Cardiac muscle cell (in vitro differentiated cells and primary cell): ENCODE measurements at regions not wholly inside any gene's neighbourhood (a gene's known extent, or its start where the extent isn't known, plus 50 kb on each side); places are given as distances from the start of the nearest gene placed in this dataset.

ENCODE experiments used
- DNase-seq, 2 donors: peaks; one replicate each; pipeline versions ENCODE4 v3.0.0 to v3.0.0-alpha.2; 2010 to 2017; ENCODE audit warnings: low read depth in 1 of 2, low spot score in 1 of 2
- H3K27ac ChIP-seq: fragments of 200-600 bp; sonication (generic); 2 replicates; pipeline ENCODE4 v1.5.1; 2016
- H3K27me3 ChIP-seq: fragments of 200-600 bp; sonication (generic); 2 replicates; pipeline ENCODE4 v1.6.0; 2016; ENCODE audit warnings: control low read depth
- H3K36me3 ChIP-seq: fragments of 200-600 bp; sonication (generic); 2 replicates; pipeline ENCODE4 v1.5.1; 2016; ENCODE audit warnings: control low read depth
- H3K4me1 ChIP-seq: fragments of 200-600 bp; sonication (generic); 2 replicates; pipeline ENCODE4 v1.8.1; 2017; ENCODE audit warnings: low read depth, mild to moderate bottlenecking, mixed run types
- H3K4me3 ChIP-seq: fragments of 200-600 bp; sonication (generic); 2 replicates; pipeline ENCODE4 v1.5.1; 2016; ENCODE audit warnings: mild to moderate bottlenecking
- H3K9me3 ChIP-seq: fragments of 200-600 bp; sonication (generic); 2 replicates; pipeline ENCODE4 v1.5.1; 2017; ENCODE audit warnings: low read depth, mild to moderate bottlenecking, control low read depth
- CTCF ChIP-seq: IDR thresholded peaks from 2 replicates; pipeline ENCODE4 v1.5.1; 2012; ENCODE audit warnings: low read depth, mild to moderate bottlenecking, low read length

- DNase-seq = no peak
- no peaks in the 10 kb centered on the region for H3K4me1 ChIP-seq
- H3K27ac ChIP-seq = no peak overlapping the region
- TF ChIP-seq CTCF = no peak
- no peaks in the 10 kb centered on the region for H3K27me3 ChIP-seq
- no peaks in the 10 kb centered on the region for H3K36me3 ChIP-seq
- no peaks in the 10 kb centered on the region for H3K9me3 ChIP-seq
- H3K4me3 ChIP-seq = no peak overlapping the region
These were observed 94.3 kb upstream of the ZFHX3 start for GRCh38 chr16:73142053-73142854.

- Histone ChIP-seq H3K27me3 (no peaks in the 10 kb centered on the region), H3K9me3 (no peaks in the 10 kb centered on the region), H3K4me1 (no peaks in the 10 kb centered on the region), H3K27ac (no peak overlapping the region), H3K36me3 (no peaks in the 10 kb centered on the region), H3K4me3 (no peak overlapping the region)
- no peak for TF ChIP-seq CTCF
- no peak for DNase-seq
These were observed 93.0 kb upstream of the ZFHX3 start for GRCh38 chr16:73140929-73141328.

GRCh38 chr16:73131156-73131862, 83.4 kb upstream of the ZFHX3 start:
- H3K4me1 ChIP-seq = no peaks in the 10 kb centered on the region
- H3K4me3 ChIP-seq = no peak overlapping the region
- H3K27me3 ChIP-seq = no peaks in the 10 kb centered on the region
- no peak for DNase-seq
- no peak for TF ChIP-seq CTCF
- no peaks in the 10 kb centered on the region for H3K36me3 ChIP-seq
- no peak overlapping the region for H3K27ac ChIP-seq
- no peaks in the 10 kb centered on the region for H3K9me3 ChIP-seq

GRCh38 chr16:73129455-73129854, 81.5 kb upstream of the ZFHX3 start:
- no peaks in the 10 kb centered on the region for H3K9me3 ChIP-seq
- DNase-seq = no peak
- H3K27ac ChIP-seq = no peak overlapping the region
- H3K4me3 ChIP-seq = no peak overlapping the region
- no peaks in the 10 kb centered on the region for H3K36me3 ChIP-seq
- TF ChIP-seq CTCF = no peak
- H3K27me3 ChIP-seq = no peaks in the 10 kb centered on the region
- no peaks in the 10 kb centered on the region for H3K4me1 ChIP-seq

GRCh38 chr16:73126525-73126853, 78.6 kb upstream of the ZFHX3 start:
- Histone ChIP-seq H3K4me1 (no peaks in the 10 kb centered on the region), H3K27ac (no peak overlapping the region), H3K27me3 (no peaks in the 10 kb centered on the region), H3K9me3 (no peaks in the 10 kb centered on the region), H3K4me3 (no peak overlapping the region), H3K36me3 (no peaks in the 10 kb centered on the region)
- peak in 1 of 2 donors; percentile 98 for DNase-seq
- TF ChIP-seq CTCF = no peak
